ENCODE measurements at regions not wholly inside any gene's neighbourhood (a gene's known extent, or its start where the extent isn't known, plus 50 kb on each side); places are given as distances from the start of the nearest gene placed in this dataset.

DNA sequence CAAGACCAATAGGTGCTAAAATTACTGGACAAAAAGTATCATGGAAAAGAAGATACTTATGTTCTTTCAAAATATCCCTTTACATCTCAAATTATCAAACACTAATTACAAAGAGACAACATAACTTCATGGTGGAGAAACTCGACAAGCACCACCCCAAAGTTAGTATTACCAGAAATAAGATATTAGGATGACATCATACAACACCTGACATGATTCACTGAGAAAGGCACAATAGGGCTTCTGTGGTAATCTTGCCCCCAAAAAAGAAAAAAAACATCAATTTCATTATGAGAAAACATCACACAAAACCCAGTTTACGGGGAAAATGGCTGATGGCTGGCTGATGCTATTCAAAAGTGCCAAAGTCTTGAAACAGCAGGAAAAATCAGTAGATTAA is 1781.7 kb upstream of the PCDH10 start:
- Mint-ChIP-seq H3K4me3 (no peak overlapping the region), H3K27ac (no peak overlapping the region), H3K4me1 (no peaks in the 10 kb centered on the region), H3K27me3 (no peaks in the 10 kb centered on the region), H3K9me3 (no peaks in the 10 kb centered on the region), H3K36me3 (ENCODE audit: low read depth) (no peaks in the 10 kb centered on the region)
- intact Hi-C loops (cut with micrococcal nuclease) = no loop called here
- POLR2A ChIA-PET = no interaction called here
- ATAC-seq (ENCODE audit: low read depth) (no peak), DNase-seq (no peak)
- TF ChIP-seq, protein P1, sequence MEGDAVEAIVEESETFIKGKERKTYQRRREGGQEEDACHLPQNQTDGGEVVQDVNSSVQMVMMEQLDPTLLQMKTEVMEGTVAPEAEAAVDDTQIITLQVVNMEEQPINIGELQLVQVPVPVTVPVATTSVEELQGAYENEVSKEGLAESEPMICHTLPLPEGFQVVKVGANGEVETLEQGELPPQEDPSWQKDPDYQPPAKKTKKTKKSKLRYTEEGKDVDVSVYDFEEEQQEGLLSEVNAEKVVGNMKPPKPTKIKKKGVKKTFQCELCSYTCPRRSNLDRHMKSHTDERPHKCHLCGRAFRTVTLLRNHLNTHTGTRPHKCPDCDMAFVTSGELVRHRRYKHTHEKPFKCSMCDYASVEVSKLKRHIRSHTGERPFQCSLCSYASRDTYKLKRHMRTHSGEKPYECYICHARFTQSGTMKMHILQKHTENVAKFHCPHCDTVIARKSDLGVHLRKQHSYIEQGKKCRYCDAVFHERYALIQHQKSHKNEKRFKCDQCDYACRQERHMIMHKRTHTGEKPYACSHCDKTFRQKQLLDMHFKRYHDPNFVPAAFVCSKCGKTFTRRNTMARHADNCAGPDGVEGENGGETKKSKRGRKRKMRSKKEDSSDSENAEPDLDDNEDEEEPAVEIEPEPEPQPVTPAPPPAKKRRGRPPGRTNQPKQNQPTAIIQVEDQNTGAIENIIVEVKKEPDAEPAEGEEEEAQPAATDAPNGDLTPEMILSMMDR (IDR thresholded peaks at IDR 0.05) = no peak
- CTCF ChIA-PET = no interaction called here

- Mint-ChIP-seq H3K4me3 (no peak overlapping the region), H3K9me3 (no peaks in the 10 kb centered on the region), H3K27ac (no peak overlapping the region), H3K4me1 (no peaks in the 10 kb centered on the region), H3K27me3 (no peaks in the 10 kb centered on the region), H3K36me3 (ENCODE audit: low read depth) (no peaks in the 10 kb centered on the region)
- TF ChIP-seq, protein P1 (IDR thresholded peaks at IDR 0.05) = no peak
- DNase-seq = no peak
- ChIA-PET POLR2A (no interaction called here), CTCF (no interaction called here)
- ATAC-seq (ENCODE audit: low read depth) = no peak
- intact Hi-C loops (cut with micrococcal nuclease) = no loop called here
These were observed 1778.2 kb upstream of the PCDH10 start for GRCh38 chr4:131370846-131371245.

DNA sequence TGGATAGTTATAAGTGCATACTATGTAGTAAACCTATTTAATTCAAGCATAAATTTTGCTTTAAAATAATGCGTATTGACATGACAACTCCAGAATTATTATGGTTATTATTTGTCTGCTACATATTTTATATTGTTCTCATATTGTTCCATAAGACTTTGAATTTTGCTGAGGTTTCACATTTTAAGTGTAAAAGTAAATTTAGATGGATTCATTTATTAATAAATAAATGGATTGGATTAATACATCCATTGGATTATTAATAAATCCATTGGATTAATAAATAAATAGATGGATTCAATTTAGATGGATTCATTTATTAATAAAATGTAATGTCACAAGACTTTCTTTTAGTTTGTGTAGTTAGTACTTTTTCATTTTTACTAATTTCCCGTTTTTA is 1768.0 kb upstream of the PCDH10 start:
- Mint-ChIP-seq H3K4me1 (no peaks in the 10 kb centered on the region), H3K27ac (no peak overlapping the region), H3K36me3 (ENCODE audit: low read depth) (no peaks in the 10 kb centered on the region), H3K4me3 (no peak overlapping the region), H3K27me3 (no peaks in the 10 kb centered on the region), H3K9me3 (peaks cover 15% of the 10 kb centered on the region)
- no peak for ATAC-seq (ENCODE audit: low read depth)
- intact Hi-C loops (cut with micrococcal nuclease) = no loop called here
- TF ChIP-seq, protein P1 (IDR thresholded peaks at IDR 0.05) = no peak
- POLR2A ChIA-PET = no interaction called here
- DNase-seq = no peak
- CTCF ChIA-PET = no interaction called here

DNA sequence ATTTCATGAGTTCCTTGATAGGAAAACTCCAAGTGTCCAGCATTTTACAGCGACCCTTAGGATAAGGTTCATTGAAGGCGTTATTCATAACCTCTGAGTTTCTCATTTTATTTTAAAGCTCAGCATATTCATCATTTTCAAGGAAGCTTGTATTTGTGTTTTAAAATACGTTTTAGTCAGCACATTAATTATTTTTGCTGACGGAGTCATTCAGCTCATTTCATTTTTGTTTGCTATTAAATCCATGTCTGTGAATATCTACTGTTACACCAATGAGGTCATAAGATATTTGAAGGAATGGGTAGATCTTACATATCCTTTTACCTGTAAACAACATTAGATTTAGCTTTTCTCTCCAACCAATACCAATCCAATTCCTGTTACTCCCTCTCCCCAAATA is 1766.3 kb upstream of the PCDH10 start:
- H3K27ac Mint-ChIP-seq = no peak overlapping the region
- no peaks in the 10 kb centered on the region for H3K36me3 Mint-ChIP-seq (ENCODE audit: low read depth)
- no peak overlapping the region for H3K4me3 Mint-ChIP-seq
- H3K27me3 Mint-ChIP-seq = no peaks in the 10 kb centered on the region
- ChIA-PET POLR2A (no interaction called here), CTCF (no interaction called here)
- DNase-seq (no peak), ATAC-seq (ENCODE audit: low read depth) (no peak)
- TF ChIP-seq, protein P1 (IDR thresholded peaks at IDR 0.05) = no peak
- H3K4me1 Mint-ChIP-seq = no peaks in the 10 kb centered on the region
- intact Hi-C loops (cut with micrococcal nuclease) = no loop called here
- H3K9me3 Mint-ChIP-seq = peaks cover 15% of the 10 kb centered on the region

- ChIA-PET POLR2A (no interaction called here), CTCF (no interaction called here)
- TF ChIP-seq, protein P1 (IDR thresholded peaks at IDR 0.05) = no peak
- intact Hi-C loops (cut with micrococcal nuclease) = no loop called here
- no peak for DNase-seq
- Mint-ChIP-seq H3K27me3 (no peaks in the 10 kb centered on the region), H3K9me3 (peaks cover 6% of the 10 kb centered on the region), H3K36me3 (ENCODE audit: low read depth) (no peaks in the 10 kb centered on the region), H3K4me3 (no peak overlapping the region), H3K27ac (no peak overlapping the region), H3K4me1 (no peaks in the 10 kb centered on the region)
- no peak for ATAC-seq (ENCODE audit: low read depth)
These were observed 1760.8 kb upstream of the PCDH10 start for GRCh38 chr4:131388277-131388676.

Measured in activated B cell treated with CpG ODN at 0.5 μM for 24 hours (primary cell).